ENCODE measurements at regions not wholly inside any gene's neighbourhood (a gene's known extent, or its start where the extent isn't known, plus 50 kb on each side); places are given as distances from the start of the nearest gene placed in this dataset.
"Not testable (repeated sequence)": the region's sequence is repeated elsewhere in the genome, so short reads cannot be mapped to it uniquely, and the experiment has no call there.

DNA sequence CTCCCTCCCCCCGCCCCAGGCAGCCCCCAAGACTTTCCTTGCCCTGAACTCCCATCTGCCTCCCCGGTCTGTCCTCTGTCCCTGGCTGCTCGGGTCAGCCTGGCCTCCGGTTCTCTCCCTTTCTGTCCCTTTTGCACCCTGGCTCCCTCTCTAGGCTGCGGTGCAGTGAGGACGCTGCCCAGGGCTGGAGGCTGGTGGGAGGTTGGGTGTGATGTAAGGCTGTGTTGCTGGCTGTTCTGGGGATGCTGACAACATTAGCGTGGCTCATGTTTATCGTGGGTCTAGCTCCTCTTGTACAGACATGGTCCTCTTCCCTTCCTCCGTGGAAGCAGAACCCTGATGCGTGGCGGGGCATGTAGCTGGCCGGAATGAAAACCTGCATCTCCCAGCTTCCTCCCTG, 357.5 kb downstream of the CNTNAP3B start:
- TF ChIP-seq, protein P1, sequence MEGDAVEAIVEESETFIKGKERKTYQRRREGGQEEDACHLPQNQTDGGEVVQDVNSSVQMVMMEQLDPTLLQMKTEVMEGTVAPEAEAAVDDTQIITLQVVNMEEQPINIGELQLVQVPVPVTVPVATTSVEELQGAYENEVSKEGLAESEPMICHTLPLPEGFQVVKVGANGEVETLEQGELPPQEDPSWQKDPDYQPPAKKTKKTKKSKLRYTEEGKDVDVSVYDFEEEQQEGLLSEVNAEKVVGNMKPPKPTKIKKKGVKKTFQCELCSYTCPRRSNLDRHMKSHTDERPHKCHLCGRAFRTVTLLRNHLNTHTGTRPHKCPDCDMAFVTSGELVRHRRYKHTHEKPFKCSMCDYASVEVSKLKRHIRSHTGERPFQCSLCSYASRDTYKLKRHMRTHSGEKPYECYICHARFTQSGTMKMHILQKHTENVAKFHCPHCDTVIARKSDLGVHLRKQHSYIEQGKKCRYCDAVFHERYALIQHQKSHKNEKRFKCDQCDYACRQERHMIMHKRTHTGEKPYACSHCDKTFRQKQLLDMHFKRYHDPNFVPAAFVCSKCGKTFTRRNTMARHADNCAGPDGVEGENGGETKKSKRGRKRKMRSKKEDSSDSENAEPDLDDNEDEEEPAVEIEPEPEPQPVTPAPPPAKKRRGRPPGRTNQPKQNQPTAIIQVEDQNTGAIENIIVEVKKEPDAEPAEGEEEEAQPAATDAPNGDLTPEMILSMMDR (IDR thresholded peaks at IDR 0.05 in 8 of 11, conservative IDR thresholded peaks at IDR 0.05 in 3 of 11), result not testable (repeated sequence)
- not testable (repeated sequence) for TF ChIP-seq POLR2A, POLR2AphosphoS5 (IDR thresholded peaks at IDR 0.05)

Data from spleen (tissue), 7 donors.